GM21381 (cell line): ENCODE measurements at regions not wholly inside any gene's neighbourhood (a gene's known extent, or its start where the extent isn't known, plus 50 kb on each side); places are given as distances from the start of the nearest gene placed in this dataset.

Source experiments
- ATAC-seq: cut with Tn5 transposase; IDR thresholded peaks from one replicate; pipeline ENCODE4 v1.9.1; 2021; ENCODE audit warnings: mild to moderate bottlenecking, moderate library complexity; ENCODE audit not compliant: unreplicated experiment

DNA sequence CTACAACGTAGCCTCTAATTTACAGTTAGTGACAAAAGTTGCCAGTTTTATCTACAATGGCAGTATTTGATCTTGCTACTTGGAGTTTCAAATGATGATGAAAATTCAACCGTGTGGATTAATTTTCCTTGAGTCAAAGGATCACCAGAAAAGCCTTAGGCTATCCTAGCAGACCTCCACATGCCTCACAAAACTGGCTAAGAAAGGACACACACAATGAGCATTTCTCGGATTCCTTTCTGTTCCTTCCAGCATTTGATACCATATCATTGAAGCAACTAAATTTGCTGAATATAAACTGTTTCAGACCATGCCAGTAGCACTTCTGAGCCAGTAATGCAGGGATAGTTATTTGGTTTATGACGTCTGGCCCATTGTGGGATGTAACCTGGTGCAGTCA is 587.4 kb upstream of the MDFIC2 start:
- no peak for ATAC-seq

- no peak for ATAC-seq
Observed at GRCh38 chr3:70890020-70890394, 577.6 kb upstream of the MDFIC2 start.

GRCh38 chr3:70889162-70890019 is 577.0 kb upstream of the MDFIC2 start:
- ATAC-seq: no peak

DNA sequence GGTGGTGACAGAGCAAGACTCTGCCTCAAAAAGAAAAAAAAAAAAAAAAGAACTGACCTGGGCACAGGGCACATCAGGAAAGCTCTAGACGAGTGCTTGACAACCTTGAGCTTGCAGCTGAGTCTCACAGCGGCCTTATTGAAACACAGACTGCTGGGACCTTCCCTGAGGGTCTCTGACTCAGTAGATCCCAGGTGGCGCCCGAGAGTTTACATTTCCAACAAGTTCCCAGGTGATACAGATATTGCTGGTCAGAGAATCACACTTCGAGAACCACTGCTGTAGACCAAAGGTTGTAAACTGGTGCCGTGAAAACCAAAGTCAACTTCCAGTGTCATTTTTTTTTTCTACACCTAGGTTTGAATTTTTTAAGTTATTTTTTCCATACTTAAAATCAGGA is 573.2 kb upstream of the MDFIC2 start:
- no peak for ATAC-seq

- ATAC-seq: no peak
Observed at GRCh38 chr3:70882104-70882503, 569.7 kb upstream of the MDFIC2 start.

GRCh38 chr3:70880421-70880820 is 568.0 kb upstream of the MDFIC2 start:
- ATAC-seq: no peak

- no peak for ATAC-seq
Observed at GRCh38 chr3:70876154-70876553, 563.7 kb upstream of the MDFIC2 start.

GRCh38 chr3:70874196-70874595 is 561.8 kb upstream of the MDFIC2 start:
- ATAC-seq: no peak

- ATAC-seq: no peak
Observed at GRCh38 chr3:70873686-70874085, 561.2 kb upstream of the MDFIC2 start.

DNA sequence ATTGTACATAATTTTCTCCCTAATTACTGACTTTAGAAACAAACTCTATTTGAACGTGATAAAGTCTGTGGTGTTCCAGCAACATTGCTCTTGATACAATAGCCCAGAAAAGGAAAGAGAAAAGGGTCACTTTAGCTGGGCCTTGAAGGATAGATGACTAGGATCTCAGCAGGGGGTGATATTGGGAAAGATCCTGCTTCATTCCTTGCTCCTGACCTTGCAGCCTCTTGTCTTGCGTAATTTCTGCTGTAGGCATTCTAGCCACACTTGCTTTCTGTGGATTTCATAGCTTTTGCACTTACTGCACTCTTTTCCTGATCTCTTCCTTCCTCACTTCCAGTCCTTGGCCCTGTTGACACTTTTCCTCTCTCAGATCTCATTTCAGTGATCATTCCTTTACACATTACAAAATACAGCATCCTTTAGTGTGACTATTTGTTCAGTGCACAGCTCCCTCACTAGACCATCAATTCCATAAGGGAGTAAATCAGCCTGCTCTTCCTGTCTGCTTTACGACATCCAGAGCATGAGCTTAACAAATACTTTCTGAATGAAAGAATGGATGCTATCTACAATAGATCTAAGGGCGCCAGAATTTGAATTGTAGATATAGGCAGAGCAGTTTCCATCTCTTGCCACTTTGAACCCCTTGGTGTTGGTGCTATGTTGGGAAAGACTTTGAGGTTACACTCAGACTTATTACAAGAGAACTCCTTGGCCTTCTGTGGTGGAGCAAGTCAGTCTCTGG is 559.6 kb upstream of the MDFIC2 start:
- no peak for ATAC-seq

- ATAC-seq: no peak
Observed at GRCh38 chr3:70870576-70870975, 558.1 kb upstream of the MDFIC2 start.

GRCh38 chr3:70868561-70868960 is 556.1 kb upstream of the MDFIC2 start:
- ATAC-seq: no peak

DNA sequence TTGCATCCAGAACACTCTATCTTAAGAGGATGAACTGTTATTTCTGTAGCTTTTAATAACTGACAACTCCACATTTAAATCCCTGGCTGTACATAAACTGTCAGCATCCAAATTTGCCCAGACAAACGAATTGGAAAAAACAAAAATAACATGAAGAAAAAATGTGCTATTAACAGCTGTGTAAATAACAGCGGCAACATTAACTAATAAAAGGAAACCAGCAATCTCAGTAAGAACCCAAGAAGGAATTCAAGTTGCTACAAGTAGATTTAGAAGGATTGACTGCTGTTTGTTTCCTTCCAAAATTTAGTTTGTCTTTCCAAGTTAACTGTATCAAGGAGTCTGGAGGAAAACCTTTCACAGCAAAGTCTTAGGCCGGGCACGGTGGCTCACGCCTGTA is 550.6 kb upstream of the MDFIC2 start:
- no peak for ATAC-seq

- ATAC-seq: no peak
Observed at GRCh38 chr3:70861855-70862254, 549.4 kb upstream of the MDFIC2 start.

DNA sequence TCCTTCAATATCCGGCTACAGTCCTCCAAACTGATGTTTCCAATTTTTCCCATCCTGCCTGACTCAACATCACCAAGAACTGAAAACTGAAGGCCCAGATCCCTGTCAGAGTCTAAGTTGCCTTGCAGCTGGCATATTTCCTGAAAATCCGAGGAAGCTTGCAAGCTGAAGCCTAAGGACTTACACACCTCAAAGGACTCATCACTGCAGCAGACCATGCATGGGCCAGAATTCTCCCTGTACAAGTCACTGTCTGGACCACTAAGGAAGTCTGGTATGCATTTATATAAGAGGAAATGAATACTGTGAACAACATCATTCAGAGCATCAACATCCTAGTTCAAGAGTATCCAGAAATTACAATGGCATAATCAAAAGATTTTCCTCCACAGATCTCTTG is 548.8 kb upstream of the MDFIC2 start:
- ATAC-seq: no peak

DNA sequence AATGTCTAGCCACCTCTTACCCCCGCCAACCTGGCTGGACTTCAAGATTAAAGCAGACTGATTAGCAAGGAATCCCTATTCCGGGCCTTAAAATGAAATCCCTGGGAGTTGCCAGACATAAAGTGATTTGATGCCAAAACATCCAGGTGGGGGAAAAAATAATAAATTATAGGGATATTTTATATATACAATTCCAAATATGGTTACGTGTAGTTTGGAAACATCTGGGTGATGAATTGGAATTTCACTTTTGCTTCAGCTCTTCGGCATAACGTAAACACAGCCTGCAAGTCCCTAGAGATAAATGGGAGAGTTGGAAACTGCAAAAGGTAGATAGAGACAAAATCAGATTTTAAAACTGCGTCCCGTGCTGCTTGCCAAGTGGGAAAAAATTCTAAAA is 545.5 kb upstream of the MDFIC2 start:
- ATAC-seq: no peak

DNA sequence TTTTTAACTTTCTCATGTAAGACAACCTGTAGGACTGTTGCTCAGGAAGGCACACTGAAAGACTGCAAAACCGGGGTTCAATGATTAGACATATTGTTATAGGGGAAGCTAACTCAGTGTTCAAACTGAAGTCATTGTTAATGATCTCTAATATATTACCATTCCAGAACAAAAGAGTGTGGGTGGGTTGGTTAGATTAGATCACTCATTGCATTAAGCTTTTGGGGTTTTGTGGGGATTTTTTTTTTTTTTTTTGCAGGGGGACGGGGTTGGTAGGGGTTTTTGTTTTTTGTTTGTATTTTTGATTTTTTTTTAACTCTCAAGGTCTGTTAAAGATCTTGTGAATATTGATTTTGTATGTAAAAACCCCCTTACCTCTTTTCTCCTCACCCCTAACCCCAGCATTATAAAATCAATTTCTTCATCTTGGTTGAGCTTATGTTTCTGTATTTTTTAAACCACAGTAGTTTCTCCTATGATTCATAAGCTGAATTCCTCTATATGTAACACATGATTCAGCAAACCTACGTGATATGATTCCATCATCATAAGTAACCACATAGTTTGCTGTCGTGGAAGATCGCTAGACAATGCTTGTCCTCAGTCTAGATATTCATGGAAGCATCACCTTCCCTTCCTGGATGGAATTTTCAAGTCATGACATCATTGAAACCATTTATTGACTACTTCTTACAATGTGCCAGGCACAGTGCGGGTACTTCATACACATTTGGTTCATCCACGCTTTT is 544.1 kb upstream of the MDFIC2 start:
- peak; percentile 52 for ATAC-seq

DNA sequence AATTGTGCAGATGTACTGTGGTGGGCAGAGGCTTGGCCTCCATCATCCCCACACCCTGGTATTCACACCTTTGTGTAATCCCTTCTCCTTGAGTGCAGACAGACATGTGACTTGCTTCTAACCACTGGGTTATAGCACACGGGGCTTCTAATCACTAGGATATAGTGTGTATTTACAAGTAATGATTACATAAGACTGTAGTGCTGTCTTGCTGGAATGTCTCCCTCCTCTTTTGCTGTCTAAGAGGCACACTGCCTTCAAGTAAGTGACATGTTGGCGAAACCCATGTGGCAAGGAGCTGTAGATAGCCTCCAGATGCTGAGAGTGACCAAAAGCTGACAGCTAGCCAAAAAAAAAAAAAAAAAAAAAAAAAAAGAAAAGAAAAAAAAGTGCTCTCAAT is 542.7 kb upstream of the MDFIC2 start:
- ATAC-seq: no peak

DNA sequence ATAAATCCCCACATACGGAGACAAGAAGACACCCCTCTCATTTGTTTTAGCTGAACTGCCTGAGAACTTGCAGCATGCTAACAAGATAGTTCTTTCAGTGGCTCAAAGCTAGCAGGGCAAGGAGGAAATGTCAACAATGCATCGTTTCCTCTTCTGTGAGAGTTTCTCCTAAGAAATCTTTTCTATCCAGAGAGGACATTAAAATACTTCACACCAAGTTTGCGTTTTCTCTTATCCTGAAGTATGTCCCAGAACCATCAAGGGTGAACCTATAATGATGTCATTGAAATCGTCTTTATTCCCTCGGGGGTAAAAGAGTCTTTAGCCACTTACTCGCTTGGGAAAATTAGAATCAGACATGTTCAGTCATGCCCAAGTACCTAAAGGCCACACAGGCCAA is 541.7 kb upstream of the MDFIC2 start:
- ATAC-seq: no peak

DNA sequence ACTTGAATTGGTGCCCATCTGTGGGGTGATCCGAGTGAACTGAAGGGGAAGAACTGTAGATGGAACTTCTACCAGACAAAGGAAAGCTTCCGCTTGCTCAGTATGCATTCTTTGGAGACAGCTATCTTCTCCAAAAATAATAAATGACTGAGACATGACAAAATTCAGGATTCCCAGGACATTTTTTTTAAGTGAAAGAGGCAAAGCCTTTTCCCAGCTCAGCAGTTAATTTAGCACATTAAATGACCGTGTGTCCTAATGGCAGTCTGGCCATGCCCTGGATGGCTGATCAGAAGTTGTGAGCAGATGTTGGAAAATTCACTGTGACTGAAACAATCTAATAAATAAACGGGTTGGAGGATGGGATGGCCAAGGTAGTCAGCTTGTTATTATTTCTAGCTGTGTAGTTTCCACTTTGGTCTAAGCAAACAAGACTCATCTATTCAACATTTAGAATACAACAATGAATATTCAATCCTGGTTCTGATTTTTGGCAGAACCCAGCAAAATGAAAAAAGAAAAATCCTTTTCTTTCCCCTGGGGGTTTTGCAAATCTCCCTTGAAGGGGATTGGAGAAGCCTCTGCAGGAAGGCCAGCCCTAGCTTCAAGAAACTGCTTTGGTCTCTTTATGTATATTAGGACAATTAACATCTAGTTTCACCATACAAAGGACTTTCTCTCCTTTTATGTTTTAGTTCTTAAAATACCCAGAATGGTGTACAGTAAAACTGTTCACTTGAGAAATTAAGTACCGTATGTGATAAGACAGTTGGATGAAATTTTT is 540.9 kb upstream of the MDFIC2 start:
- ATAC-seq: no peak
